ACC112 (cell line): ENCODE measurements at regions not wholly inside any gene's neighbourhood (a gene's known extent, or its start where the extent isn't known, plus 50 kb on each side); places are given as distances from the start of the nearest gene placed in this dataset.

ENCODE experiments used
- H2AFZ ChIP-seq: fragments of 200-600 bp; sonication (generic); one replicate; pipeline ENCODE4 v1.6.0; 2017; ENCODE audit warnings: antibody characterized with exemption, low read length; ENCODE audit not compliant: unreplicated experiment
- H3K27ac ChIP-seq: fragments of 200-600 bp; sonication (generic); 2 replicates; pipeline ENCODE4 v1.5.1; 2014; ENCODE audit warnings: low read depth, mild to moderate bottlenecking, antibody characterized with exemption, low read length, moderate library complexity
- H3K27me3 ChIP-seq: fragments of 200-600 bp; sonication (generic); 2 replicates; pipeline ENCODE4 v1.6.1; 2014; ENCODE audit warnings: mild to moderate bottlenecking, antibody characterized with exemption, low read length, moderate library complexity, mixed read lengths; ENCODE audit not compliant: insufficient read depth
- H3K36me3 ChIP-seq: fragments of 200-600 bp; sonication (generic); 2 replicates; pipeline ENCODE4 v1.6.1; 2016; ENCODE audit warnings: mild to moderate bottlenecking, antibody characterized with exemption, low read length, moderate library complexity, mixed read lengths; ENCODE audit not compliant: insufficient read depth
- H3K4me1 ChIP-seq: fragments of 200-600 bp; sonication (generic); one replicate; pipeline ENCODE4 v1.6.1; 2016; ENCODE audit warnings: low read length, mixed read lengths; ENCODE audit not compliant: insufficient read depth, unreplicated experiment, control insufficient read depth
- H3K4me3 ChIP-seq: fragments of 200-600 bp; sonication (generic); 2 replicates; pipeline ENCODE4 v1.5.1; 2014; ENCODE audit warnings: mild to moderate bottlenecking, low read depth, low read length
- H3K79me2 ChIP-seq: fragments of 200-600 bp; sonication (generic); one replicate; pipeline ENCODE4 v1.6.0; 2016; ENCODE audit warnings: low read length; ENCODE audit not compliant: control insufficient read depth, unreplicated experiment, insufficient read depth

DNA sequence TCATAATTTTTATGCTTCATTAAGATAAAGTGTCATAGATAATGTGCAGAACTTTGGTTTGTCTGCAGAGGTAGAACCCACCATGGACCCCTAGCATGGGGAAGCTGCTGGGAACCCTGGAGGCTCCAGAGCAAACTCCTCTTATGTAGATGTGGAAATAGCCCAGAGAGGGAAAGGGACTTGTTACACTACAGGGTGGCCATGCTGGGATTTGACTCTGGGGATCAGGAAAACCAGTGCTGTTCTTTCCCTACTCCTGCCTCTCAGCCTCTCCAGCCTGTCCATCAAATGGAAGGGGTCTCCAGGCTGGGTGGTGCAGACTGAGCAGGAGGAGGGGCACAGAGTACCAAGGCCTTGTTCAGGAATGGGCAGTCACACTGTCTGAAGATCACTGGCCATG is 54.2 kb downstream of the MSX1 start:
- no peak overlapping the region for H3K27ac ChIP-seq
- H3K27me3 ChIP-seq = peaks cover 16% of the 10 kb centered on the region
- peaks cover 5% of the 10 kb centered on the region for H3K4me1 ChIP-seq
- no peak overlapping the region for H2AFZ ChIP-seq
- no peaks in the 10 kb centered on the region for H3K79me2 ChIP-seq
- H3K4me3 ChIP-seq = no peak overlapping the region
- H3K36me3 ChIP-seq = no peaks in the 10 kb centered on the region

DNA sequence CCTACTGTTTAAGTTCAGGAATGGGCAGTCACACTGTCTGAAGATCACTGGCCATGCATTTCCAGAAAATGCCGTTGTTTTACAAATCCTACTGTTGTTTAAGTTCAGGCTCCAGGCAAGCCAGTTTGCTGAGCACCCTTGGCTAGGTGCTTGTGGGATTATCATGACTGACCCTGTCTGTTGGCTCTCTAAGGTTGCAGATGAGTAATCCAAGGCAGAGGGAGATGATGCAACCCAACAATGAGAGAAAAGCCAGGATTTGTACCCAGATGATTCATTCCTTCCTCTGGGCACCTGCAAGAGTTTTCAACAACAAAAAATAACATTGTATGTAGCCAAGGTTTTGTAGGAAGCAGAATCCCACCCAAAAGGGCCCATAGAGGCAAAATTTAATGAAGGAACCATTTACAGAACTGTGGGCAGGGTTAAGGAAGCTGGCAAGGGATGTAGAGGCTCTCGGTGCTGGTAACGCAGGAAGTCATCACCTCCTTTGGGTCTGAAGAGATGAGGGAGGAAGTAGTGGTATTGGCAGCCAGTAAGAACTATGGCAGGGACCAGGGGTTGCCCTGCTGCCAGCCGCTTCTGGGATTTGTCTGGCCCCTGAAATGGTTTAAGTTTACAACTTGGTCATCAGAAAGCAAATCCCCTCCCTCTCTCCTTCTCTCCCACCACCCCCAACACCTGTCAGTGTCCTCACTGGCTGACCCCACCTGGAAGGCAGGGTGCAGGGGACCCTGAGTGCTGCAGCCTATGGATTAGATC is 54.8 kb downstream of the MSX1 start:
- no peak overlapping the region for H3K4me3 ChIP-seq
- peaks cover 10% of the 10 kb centered on the region for H3K27me3 ChIP-seq
- H2AFZ ChIP-seq = no peak overlapping the region
- peak overlapping the region; percentile 4; the same call in 1 of the 2 replicates for H3K27ac ChIP-seq
- no peaks in the 10 kb centered on the region for H3K79me2 ChIP-seq
- H3K36me3 ChIP-seq = no peaks in the 10 kb centered on the region
- H3K4me1 ChIP-seq = peaks cover 5% of the 10 kb centered on the region

DNA sequence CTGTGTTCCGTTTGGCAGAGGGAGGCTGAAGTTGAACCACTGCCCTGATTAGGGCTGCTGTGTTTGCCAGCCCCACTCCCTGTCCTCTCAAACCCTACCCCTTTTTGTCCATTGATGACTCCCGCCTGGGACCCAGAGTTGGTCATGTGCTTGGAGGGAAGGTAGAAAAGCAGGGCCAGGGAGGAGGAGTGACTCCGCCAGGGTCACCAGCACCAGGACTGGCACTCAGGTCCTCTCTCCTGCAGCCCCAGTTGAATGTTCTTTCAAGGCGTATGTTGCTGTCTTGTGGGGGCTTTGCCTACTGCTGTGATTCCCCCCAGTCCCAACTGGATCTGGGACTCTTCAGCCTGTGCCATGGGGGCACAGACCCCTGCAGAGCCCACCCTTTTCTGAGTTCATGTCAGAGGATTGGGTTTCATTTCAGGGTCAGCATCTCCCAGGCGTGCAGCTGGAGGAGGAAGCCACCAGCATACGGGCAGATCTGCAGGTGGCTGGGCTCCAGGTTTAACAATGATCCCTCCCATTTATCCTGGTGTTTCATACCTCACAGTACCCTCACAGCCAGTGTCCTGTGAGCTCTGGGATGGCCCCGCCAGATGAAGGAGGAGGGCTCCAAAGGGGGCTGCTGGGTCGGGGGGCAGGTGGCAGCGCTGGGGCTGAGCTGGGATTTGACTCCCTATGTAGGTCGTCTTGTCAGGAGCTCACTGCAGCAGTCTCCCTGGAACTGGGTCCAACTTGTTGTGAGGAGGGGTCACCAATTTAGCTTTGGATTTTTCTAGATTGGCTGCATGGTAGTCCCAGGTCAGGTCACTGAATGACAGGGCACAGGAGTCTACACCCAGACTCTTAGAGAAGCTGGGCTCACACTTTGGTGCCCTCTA is 55.7 kb downstream of the MSX1 start:
- peaks cover 5% of the 10 kb centered on the region for H3K4me1 ChIP-seq
- no peak overlapping the region for H3K4me3 ChIP-seq
- no peaks in the 10 kb centered on the region for H3K36me3 ChIP-seq
- H2AFZ ChIP-seq = no peak overlapping the region
- no peak overlapping the region for H3K27ac ChIP-seq
- 0 out of 2 replicates have a peak, but pooled peaks cover 1% of the 10 kb centered on the region for H3K27me3 ChIP-seq
- no peaks in the 10 kb centered on the region for H3K79me2 ChIP-seq

- H3K79me2 ChIP-seq = no peaks in the 10 kb centered on the region
- peaks cover 5% of the 10 kb centered on the region for H3K4me1 ChIP-seq
Observed at GRCh38 chr4:4918067-4918466, 58.6 kb downstream of the MSX1 start.

DNA sequence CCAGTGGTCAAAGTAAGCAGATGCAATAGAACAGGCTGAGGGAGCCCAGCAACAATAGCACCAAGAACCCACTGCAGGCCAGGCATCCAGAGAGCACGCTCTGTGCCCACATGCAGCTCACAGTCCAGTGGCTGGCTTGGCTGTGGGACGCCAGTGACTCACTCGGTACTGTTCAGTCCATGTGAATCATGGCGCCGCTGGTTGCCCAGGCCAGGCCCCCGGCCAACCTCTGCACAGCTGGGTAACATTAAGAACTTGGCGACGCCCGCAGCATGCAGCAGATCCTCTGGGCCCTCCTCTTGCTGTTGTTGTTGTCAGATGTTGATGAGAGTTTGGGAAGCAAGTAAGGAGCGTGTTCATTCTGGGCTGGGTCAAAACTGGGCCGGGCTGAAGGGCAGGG is 60.5 kb downstream of the MSX1 start:
- H3K27me3 ChIP-seq = 0 out of 2 replicates have a peak, but pooled peaks cover 5% of the 10 kb centered on the region
- no peaks in the 10 kb centered on the region for H3K36me3 ChIP-seq
- no peaks in the 10 kb centered on the region for H3K4me1 ChIP-seq
- no peak overlapping the region for H3K4me3 ChIP-seq
- H3K79me2 ChIP-seq = no peaks in the 10 kb centered on the region
- H3K27ac ChIP-seq = no peak overlapping the region
- no peak overlapping the region for H2AFZ ChIP-seq

More at GRCh38 chr4:4918067-4918466, 58.6 kb downstream of the MSX1 start:
- Histone ChIP-seq H3K27ac (no peak overlapping the region), H3K36me3 (no peaks in the 10 kb centered on the region), H3K4me3 (no peak overlapping the region), H2AFZ (no peak overlapping the region), H3K27me3 (no peaks in the 10 kb centered on the region)

- Histone ChIP-seq H2AFZ (no peak overlapping the region), H3K79me2 (no peaks in the 10 kb centered on the region), H3K27ac (no peak overlapping the region)
Observed at GRCh38 chr4:4921077-4921476, 61.6 kb downstream of the MSX1 start.

DNA sequence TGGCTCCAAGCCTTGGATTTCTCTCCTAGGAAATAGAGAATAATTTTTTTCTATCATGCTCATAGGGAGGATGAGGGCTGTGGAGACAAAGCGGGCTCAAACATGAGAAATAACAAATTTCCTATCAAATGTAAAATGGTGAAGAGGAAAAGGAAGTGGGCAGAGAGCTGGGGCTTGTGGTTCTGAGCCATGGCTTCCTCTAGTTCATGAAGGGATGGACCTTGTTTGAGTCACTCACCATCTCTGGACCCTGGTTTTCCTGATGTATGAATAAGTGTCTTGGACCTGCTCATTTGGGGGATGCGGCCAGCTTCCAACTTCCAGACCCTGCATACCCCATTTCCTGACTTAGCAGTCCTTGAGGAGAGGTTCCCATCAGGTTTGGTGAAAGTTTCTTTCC is 63.0 kb downstream of the MSX1 start:
- no peak overlapping the region for H3K4me3 ChIP-seq
- H3K27me3 ChIP-seq = peaks cover 12% of the 10 kb centered on the region; the same call in 1 of the 2 replicates
- H3K4me1 ChIP-seq = no peaks in the 10 kb centered on the region
- no peak overlapping the region for H3K27ac ChIP-seq
- H3K79me2 ChIP-seq = no peaks in the 10 kb centered on the region
- no peak overlapping the region for H2AFZ ChIP-seq
- H3K36me3 ChIP-seq = no peaks in the 10 kb centered on the region

More at GRCh38 chr4:4921077-4921476, 61.6 kb downstream of the MSX1 start:
- Histone ChIP-seq H3K4me3 (no peak overlapping the region), H3K36me3 (no peaks in the 10 kb centered on the region), H3K27me3 (peaks cover 12% of the 10 kb centered on the region; the same call in 1 of the 2 replicates), H3K4me1 (no peaks in the 10 kb centered on the region)

- no peak overlapping the region for H3K27ac ChIP-seq
- H2AFZ ChIP-seq = no peak overlapping the region
- no peak overlapping the region for H3K4me3 ChIP-seq
- peaks cover 12% of the 10 kb centered on the region; the same call in 1 of the 2 replicates for H3K27me3 ChIP-seq
- H3K79me2 ChIP-seq = no peaks in the 10 kb centered on the region
- no peaks in the 10 kb centered on the region for H3K36me3 ChIP-seq
- no peaks in the 10 kb centered on the region for H3K4me1 ChIP-seq
Observed at GRCh38 chr4:4923201-4923600, 63.7 kb downstream of the MSX1 start.

- Histone ChIP-seq H3K27ac (no peak overlapping the region), H3K27me3 (peaks cover 13% of the 10 kb centered on the region; the same call in 1 of the 2 replicates), H3K79me2 (no peaks in the 10 kb centered on the region), H3K4me3 (no peak overlapping the region), H3K36me3 (no peaks in the 10 kb centered on the region), H2AFZ (no peak overlapping the region), H3K4me1 (no peaks in the 10 kb centered on the region)
Observed at GRCh38 chr4:4930677-4931076, 71.2 kb downstream of the MSX1 start.

- Histone ChIP-seq H3K27ac (no peak overlapping the region), H3K4me3 (no peak overlapping the region)
Observed at GRCh38 chr4:4935974-4936373, 76.5 kb downstream of the MSX1 start.

More at GRCh38 chr4:4935974-4936373, 76.5 kb downstream of the MSX1 start:
- Histone ChIP-seq H3K27me3 (peaks cover 36% of the 10 kb centered on the region), H2AFZ (no peak overlapping the region), H3K4me1 (no peaks in the 10 kb centered on the region), H3K36me3 (no peaks in the 10 kb centered on the region), H3K79me2 (no peaks in the 10 kb centered on the region)
